ENCODE measurements at regions not wholly inside any gene's neighbourhood (a gene's known extent, or its start where the extent isn't known, plus 50 kb on each side); places are given as distances from the start of the nearest gene placed in this dataset.

DNA sequence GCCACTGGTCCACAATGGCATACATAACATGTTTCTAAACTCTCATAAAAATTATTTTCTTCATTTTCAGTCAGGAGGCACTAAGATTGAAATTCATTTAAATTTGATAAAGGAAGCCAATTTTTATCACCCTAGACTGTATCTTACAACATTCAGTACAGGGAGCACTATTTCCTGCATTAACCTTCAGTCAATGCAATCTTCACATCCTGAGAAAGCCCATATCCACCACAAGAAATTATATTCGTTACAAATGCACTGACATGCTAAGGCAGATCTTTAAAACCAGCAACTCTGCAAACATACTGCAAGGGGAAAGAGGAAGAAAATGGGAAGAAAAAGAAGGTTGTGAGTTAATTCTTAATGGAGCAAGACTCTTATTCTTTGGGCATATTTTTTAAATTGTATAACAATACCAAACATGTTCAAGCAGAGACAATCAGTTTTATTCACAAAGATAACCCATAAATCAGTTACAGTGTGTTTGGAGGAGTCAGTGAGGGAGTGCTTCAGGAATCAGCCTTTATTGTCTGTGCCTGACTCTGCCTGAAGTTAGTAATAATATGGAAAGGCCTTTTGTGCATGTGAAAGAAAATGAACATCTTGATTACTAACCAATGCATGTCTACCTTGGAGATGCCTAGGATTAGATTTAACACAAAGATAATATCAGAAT, 370.1 kb downstream of the FBXO15 start:
- TF ChIP-seq, protein P1, sequence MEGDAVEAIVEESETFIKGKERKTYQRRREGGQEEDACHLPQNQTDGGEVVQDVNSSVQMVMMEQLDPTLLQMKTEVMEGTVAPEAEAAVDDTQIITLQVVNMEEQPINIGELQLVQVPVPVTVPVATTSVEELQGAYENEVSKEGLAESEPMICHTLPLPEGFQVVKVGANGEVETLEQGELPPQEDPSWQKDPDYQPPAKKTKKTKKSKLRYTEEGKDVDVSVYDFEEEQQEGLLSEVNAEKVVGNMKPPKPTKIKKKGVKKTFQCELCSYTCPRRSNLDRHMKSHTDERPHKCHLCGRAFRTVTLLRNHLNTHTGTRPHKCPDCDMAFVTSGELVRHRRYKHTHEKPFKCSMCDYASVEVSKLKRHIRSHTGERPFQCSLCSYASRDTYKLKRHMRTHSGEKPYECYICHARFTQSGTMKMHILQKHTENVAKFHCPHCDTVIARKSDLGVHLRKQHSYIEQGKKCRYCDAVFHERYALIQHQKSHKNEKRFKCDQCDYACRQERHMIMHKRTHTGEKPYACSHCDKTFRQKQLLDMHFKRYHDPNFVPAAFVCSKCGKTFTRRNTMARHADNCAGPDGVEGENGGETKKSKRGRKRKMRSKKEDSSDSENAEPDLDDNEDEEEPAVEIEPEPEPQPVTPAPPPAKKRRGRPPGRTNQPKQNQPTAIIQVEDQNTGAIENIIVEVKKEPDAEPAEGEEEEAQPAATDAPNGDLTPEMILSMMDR (IDR thresholded peaks at IDR 0.05) = no peak
- TF ChIP-seq POLR2A (IDR thresholded peaks at IDR 0.05) = no peak
- TF ChIP-seq POLR2AphosphoS5 (IDR thresholded peaks at IDR 0.05; ENCODE audit: insufficient read depth in 1 of 2, low read depth in 1 of 2) = no peak

Data from vagina (tissue), 2 donors.